AG08396 (cell line): ENCODE measurements at regions not wholly inside any gene's neighbourhood (a gene's known extent, or its start where the extent isn't known, plus 50 kb on each side); places are given as distances from the start of the nearest gene placed in this dataset.
"Not testable (repeated sequence)": the region's sequence is repeated elsewhere in the genome, so short reads cannot be mapped to it uniquely, and the experiment has no call there.

Experiments used
- DNase-seq: peaks from one replicate; pipeline ENCODE4 v3.0.0; 2012; ENCODE audit warnings: low spot score, mixed read lengths

DNA sequence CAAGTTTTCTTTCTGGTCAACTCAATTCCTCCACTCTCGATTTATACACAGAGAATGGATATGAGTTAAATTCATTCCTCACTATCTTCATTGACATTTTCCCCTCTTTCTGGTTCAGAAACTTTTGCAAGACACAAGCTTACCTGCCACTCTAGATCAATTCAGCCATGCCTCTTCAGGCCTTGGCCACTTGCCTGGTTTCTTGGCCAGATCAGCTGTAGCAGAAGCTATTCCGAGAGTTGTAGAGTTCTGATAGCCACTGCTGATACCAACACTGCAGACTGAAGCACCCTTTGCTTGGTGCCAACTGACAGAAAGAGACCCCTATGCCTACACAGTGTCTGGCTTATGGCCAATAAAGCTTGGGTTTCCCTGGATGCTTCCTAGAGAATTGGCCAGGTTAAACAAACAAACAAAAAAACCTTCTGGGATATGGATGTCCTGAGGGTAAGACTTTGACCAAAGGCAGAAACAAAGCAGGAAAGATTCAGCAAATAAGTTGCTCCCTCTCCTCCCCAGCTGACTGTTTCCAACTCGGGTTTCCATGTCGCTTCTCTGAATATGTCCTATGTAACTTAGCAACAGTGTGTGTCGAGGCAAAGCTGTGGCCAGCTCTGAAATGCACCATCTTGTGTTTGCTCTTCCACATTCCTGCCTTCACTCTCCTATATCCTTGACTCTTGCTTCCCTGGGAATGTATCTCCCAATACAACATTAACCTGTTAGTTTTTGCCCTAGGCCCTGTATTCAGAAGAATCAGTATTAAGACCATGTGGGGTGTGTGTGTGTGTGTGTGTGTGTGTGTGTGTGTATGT is 521.6 kb downstream of the EPHA3 start:
- DNase-seq: no peak

DNA sequence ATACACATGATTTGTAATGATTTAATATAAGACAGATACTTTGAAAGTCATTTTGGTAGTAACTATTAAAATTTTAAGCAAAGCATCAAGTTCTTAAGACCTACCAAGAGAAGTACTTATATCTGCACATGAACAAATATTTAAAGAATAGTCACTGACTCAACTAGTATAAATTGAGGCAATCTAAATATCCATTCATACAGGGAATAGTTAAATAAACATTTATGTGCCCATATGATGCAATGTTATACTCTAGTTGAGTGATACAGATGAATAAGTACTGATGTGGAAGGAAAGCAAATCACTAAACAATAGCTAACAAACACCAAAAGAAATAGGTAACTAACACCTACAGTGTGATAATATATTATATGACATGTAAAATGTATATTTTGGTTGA is 527.7 kb downstream of the EPHA3 start:
- no peak for DNase-seq

DNA sequence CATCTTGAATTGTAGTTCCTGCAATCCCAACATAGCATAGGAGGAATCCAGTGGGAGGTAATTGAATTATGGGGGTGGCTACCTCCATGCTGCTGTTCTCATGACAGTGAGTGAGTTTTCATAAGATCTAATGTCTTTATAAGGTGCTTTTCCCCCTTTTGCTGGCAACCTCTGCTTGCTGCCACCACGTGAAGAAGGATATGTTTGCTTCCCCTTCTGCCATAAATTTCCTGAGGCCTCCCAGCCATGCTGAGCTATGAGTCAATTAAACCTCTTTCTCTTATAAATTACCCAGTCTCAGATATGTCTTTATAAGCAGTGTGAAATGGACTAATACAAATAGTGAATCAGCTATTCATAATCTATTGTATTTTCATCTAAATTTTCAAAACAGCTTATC is 537.3 kb downstream of the EPHA3 start:
- no peak for DNase-seq

DNA sequence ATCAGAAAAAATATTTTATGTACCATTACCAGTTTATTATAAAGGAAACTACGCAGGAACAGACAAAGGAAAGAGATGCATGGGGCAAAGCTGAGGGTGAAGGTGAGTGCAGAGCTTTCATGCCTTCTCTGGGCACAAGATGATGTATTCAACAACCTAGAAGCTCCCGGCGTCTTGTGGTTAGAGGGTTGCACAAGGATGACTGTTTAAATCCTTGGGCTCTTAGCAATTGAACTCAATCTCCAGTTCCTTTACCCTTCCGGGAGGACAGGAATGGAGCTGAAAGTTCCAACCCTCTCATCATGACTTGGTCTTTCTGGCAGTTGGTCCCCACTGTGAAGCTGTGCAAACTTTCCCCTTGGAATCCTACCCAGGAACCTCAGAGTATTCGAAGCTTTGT is 542.0 kb downstream of the EPHA3 start:
- DNase-seq: no peak

DNA sequence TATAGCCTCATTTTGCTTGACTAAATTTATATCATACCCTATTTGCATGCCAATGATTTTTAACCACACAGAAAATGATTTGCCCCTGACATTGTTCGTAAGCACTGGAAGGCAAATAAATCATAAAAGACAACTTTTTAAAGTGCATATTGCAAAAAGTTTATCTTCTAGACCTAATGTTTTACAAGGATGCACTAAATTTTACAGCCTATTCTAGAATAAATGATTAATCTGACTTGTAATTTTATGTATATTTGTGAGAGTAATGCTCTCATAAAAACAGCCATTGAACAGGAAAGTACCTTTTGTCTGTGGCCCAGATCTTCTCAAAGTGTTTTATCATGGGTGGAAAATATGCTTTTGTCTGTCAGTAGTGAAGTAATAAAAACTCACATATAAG is 546.6 kb downstream of the EPHA3 start:
- DNase-seq: no peak

DNA sequence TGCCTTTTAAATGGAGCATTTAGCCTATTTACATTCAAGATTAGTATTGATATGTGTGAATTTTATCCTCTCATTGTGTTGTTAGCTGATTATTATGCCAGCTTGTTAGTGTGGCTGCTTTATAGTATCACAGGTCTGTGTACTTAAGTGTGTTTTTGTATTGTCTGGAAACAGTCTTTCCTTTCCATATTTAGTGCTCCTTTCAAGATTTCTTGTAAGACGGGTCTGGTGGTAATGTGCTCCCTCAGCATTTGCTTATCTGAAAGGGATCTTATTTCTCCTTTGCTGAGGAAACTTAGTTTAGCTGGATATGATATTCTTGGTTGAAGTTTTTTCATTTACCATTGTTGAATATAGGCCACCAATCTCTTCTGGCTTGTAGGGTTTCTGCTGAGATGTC is 549.0 kb downstream of the EPHA3 start:
- DNase-seq: no peak

DNA sequence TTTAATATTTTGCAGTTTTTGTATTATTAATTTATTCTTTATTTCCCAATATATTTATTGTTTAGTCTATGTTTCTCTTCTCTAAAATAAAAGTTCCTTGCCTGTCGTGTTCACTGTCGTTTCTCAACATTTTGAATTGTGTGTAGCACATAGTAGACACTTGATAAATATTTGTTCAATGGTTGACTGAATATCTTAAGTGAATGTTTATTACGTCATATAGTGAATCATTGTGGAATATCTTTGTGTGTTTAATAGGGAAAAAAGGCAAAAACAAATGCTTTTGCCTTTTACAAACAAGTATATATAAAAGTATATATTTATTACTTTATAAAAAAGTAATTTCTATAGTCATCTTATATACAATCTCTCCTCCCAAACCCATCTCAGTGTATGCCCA is 572.3 kb downstream of the EPHA3 start:
- no peak for DNase-seq

DNA sequence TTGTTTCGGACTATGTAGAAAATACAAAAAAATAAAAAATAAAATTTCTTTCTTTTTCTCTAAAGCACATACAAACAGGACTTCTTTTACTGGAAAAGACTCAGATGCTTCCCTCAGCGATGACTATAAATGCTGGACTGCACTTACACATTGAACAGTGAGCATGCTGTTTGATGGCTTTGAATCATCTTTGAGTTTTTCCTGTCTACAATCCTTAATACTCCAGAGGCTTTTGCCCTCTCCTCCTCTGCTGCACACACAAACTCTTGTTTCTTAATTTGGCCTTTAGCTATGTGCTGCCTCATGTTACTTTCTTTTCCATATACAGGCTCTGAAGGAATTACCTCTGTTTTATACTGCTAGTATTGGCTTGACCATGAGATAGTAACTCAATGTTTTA is 575.1 kb downstream of the EPHA3 start:
- DNase-seq: no peak

DNA sequence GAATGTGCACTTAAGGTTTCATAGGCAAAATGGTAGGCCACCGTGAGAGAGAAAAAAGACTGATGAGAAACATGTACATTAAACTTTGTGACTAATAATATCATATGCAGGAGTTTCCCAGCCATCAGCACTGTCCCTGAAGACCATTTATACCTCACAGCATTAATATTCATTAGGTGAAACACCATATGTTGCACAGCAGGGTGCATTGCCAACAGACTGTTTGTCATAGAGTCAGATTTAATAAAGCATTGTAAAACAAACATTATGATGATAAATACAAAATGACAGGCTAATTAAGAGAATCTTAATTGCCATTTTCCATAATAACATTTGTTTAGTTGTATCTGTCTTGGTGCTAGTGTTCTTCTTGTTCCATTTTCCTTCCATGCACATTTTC is 578.3 kb downstream of the EPHA3 start:
- no peak for DNase-seq

DNA sequence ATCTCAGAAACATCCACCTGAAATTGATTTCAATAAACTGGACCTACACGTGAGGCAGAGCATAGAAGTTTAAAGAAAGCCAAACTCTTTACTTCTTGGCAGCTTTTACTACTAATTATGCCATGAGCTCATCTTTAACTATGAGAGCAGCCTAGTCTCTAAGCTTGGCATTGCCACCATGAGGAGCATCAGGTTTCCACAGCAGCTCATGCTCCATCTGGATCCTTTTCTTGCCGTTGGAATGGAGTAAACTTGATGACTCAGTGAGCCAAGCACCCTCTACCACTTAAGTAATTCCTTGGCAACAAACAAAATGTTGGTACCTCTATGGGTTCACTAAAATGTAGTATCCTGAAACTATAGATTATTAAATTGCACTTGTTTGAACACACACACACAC is 583.2 kb downstream of the EPHA3 start:
- DNase-seq: no peak

DNA sequence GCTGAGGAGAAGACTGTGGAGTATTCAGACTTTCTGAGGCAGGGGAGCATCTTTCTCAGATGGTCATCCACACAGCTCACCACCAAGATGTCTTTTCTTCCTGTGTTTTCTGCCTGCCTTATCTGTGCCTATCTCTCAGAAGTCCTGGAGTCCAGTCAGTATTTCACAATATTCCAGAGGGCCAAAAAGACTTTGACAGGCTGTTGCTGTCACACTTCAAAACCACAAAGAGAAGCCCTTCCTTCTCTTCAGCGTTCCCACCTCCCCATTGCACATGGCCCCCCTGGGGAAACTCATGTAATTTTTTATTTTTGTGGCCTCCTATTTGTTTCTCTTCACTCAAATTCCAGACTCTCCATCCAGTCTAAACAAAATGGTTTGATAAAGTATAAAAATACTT is 585.2 kb downstream of the EPHA3 start:
- DNase-seq: no peak

DNA sequence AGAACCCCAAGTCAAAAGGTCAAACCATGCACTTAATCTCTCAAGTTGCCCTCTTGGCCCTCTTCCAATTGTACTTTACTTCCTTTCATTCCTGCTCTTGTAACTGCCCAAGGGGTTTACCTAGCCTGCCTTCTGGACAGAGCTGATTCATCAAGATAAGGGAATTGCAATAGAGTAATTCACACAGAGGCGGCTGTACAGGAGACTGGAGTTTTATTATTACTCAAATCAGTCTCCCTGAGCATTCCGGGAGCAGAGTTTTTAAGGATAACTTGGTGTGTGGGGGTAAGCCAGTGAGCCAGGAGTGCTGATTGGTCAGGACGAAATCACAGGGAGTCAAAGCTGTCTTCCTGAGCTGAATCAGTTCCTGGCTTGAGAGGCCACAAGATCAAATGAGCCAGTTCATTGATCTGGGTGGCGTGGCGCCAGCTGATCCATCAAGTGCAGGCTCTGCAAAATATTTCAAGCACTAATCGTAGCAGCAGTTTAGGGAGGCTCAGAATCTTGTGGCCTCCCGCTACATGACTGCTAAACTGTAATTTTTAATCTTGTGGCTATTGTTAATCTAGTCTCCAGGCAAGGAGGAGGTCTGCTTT is 590.0 kb downstream of the EPHA3 start:
- DNase-seq: no peak

DNA sequence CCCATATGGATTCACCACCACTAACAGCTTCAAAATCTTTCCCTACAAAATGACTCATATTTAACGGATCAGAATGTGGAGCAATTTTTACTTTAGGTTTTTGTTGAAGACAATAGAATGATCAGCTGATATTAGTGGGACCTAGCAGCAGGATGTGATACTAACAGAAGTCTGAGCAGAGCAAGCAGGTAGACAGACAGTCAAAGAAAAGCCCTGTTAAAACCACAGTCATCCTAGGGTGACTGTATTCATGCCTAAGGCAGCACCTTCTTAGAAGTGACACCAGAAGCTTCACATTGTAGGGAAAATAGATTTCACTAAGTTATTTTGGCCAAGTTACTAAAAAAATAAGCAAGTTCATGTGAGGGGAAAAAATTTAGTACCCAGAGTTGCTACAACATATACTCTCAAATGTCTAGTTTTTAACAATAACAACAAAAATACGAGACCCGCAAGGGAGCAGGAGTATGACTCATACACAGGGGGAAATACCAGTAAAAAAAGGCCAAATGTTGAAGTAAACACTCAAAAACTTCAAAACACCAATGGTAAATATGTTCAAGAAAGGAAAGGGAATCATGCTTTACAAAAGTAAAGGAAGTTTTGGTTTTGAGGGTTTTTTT is 590.9 kb downstream of the EPHA3 start:
- no peak for DNase-seq

DNA sequence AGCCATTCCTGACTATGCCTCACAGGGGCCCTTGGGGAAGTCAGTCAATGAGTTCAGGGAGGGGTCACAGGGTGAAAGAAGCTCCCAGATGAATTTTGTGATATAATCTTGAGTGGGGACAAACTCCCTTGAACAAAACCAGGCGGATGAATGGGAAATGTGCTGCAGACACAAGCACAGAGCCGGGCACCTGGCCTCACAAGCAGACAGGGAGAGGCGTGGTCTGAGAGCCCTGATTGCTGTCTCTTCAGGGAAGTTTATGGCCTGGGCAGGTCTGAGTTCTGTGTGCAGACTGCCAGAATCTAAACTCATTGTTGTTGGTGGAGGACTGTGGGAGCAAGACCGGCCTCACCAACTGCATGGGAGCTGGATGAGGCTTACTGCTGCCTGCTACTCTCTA is 591.8 kb downstream of the EPHA3 start:
- no peak for DNase-seq

DNA sequence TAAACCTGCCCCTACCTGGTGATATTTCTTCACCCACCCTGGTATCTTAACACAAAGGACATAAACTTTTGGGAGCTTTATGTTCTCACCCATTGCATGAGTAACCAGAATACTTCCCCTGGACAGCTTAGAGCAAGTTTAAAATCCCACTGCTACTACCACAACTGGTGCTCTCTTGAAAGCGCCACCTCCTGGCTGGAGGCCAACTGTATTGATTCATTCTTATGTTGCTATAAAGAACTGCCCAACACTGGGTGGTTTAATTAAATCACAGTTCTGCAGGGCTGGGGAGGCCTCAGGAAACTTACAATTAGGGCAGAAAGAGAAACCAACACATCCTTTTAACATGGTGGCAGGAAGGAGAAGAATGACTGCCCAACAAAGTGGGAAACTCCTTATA is 592.4 kb downstream of the EPHA3 start:
- DNase-seq: no peak

DNA sequence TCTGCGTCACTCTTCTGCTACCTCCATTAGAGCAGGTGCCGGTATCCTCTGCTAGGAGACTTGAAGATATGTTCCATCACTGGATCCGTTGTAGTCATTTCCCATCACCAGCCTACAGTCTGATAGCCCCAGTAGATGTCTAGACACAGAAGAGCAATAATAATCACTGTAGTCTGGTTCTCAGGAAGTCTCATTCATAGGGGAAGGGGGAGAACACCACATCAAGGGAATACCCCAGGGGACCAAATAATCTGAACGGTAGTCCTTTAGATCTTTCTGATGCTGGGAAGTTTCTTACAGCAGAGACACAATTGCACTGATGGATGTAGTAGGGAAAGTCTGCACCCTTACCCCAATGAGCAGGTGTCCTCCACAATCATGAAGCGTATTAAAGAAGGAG is 595.0 kb downstream of the EPHA3 start:
- no peak for DNase-seq

DNA sequence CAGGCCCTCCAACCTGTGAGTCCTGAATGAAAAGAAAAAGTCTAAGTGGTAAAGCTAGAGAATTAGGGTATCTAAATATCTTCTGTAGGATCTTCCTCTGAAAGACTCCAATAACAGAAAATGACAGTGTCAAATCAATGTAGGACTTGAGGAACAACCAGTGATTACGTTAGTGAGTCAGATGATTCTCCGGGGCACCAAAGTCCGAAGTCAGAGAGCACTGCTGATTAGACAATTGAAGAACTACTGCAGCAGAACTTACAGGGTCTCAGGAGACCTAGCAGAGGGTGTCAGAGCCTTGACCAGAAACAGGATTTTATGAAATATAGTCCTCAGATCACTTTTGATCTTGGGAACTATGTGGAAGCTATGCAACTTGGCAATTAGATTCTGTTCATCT is 605.8 kb downstream of the EPHA3 start:
- DNase-seq: no peak

DNA sequence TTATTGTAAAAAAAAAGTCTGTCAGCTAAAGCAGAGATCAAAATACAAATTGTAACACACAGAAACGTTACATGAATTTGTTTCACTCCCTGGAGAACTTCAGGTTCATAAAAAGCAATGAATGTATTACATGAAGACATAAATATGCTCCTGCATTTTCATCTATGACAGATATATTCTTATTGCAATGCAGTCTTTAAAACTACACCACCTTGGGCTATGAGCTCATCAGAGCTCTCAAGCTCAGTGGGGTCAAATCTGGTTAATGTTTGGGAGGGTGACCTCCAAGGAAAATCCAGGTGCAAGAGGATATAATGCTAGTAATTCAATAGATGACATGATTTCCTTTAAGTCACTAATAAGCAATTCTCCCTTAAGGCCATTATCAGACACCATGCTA is 606.8 kb downstream of the EPHA3 start:
- DNase-seq: no peak

DNA sequence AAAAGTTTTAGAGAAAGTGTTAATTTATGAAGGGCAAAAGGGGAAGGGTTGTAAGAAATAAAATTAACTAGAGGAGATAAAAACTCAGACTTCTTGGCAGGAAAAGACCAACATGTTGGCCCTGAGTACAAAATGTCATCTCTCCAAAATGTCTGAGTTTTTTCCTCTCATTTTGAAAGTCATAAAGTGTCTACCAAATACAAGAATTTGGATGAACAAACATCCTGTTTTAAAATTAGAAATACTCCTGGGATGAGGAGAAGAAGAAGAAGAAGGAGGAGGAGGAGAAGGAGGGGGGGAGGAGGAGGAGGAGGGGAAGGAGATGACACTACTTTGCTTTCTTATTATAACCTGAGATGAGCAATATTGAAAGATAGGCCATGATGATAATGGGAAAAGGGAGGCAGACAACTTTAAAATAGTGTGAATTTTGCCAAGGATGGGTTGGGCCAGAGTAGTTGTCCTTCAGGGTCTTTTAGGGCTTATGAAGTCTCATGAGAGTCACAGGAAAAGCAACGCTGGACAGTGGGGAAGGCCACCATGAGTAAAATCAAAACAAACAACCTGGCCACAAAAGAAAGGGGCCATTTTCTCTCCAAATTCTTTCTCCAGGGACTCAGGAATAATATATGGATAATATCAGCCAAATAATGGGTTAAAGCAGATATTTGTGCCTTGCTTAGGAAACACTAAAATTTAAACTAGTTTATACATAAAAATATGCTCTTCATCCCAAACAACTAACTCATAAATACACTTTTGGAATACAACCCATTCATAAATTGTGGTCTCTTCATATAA is 632.9 kb downstream of the EPHA3 start:
- DNase-seq: no peak

DNA sequence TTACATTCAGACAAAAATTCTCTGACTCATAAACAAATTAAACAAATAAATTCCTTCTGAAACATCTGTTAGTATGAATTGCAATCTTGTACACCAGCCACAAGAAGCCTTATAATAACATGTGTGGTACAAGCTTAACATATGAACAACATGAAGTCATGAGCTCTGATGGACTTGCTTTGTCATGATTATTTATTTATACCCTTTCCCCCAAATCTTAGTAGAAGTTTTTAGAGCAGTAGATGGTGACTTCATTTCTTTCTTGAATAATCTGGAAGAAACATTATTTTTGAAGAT is 633.4 kb downstream of the EPHA3 start:
- DNase-seq: peak; percentile 4

DNA sequence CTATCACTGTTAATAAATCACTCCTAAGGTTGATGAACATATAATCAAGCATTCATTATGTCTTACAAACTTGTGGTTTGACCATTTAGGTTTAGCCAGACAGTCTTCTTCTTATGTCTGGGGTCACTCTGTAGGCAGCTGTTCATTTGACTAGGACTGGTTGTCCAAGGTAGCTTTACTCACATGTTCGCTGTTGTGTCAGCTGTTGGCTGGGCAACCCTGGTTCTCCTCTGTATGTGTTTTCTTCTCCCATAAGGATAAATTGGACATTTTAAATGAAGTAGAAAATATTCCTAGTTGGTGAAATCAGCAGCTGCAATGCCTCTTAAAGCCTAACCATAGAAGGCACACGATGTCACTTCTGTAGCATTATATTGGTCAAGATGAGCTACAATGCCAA is 635.1 kb downstream of the EPHA3 start:
- no peak for DNase-seq

DNA sequence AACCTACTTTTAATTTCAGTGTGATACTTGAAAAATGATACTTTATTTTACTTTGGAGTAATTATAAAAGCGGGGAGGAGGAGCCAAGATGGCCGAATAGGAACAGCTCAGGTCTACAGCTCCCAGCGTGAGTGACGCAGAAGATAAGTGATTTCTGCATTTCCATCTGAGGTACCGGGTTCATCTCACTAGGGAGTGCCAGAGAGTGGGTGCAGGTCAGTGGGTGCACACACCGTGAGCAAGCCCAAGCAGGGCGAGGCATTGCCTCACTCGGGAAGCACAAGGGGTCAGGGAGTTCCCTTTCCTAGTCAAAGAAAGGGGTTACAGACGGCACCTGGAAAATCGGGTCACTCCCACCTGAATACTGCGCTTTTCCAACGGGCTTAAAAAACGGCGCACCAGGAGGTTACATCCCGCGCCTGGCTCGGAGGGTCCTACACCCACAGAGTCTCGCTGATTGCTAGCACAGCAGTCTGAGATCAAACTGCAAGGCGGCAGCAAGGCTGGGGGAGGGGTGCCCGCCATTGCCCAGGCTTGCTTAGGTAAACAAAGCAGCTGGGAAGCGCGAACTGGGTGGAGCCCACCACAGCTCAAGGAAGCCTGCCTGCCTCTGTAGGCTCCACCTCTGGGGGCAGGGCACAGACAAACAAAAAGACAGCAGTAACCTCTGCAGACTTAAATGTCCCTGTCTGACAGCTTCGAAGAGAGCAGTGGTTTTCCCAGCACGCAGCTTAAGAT is 640.3 kb downstream of the EPHA3 start:
- DNase-seq: not testable (repeated sequence)
